Central memory CD8-positive, alpha-beta T cell (primary cell): ENCODE measurements at regions not wholly inside any gene's neighbourhood (a gene's known extent, or its start where the extent isn't known, plus 50 kb on each side); places are given as distances from the start of the nearest gene placed in this dataset.

Experiments
- ATAC-seq: fragments of 150-1000 bp; cut with Tn5 transposase; replicated peaks from 2 replicates; pipeline ENCODE4 v1.10.0; 2022; ENCODE audit warnings: mild to moderate bottlenecking, moderate FRiP score, moderate number of reproducible peaks; ENCODE audit not compliant: poor library complexity, severe bottlenecking; ENCODE audit errors: extremely low read depth
- DNase-seq, 2 donors: peaks; one replicate each; pipeline ENCODE4 v3.0.0; 2021; ENCODE audit warnings: low spot score in 2 of 2
- H3K27ac Mint-ChIP-seq: one replicate; pipeline ENCODE4 v1.8.0; 2022; ENCODE audit warnings: low read depth, mild to moderate bottlenecking, moderate library complexity, mixed read lengths
- H3K27me3 Mint-ChIP-seq: one replicate; pipeline ENCODE4 v1.8.0; 2022; ENCODE audit warnings: mixed read lengths
- H3K36me3 Mint-ChIP-seq: one replicate; pipeline ENCODE4 v1.8.0; 2022; ENCODE audit warnings: mild to moderate bottlenecking, moderate library complexity, mixed read lengths; ENCODE audit not compliant: insufficient read depth
- H3K4me1 Mint-ChIP-seq: one replicate; pipeline ENCODE4 v1.8.0; 2022; ENCODE audit warnings: mixed read lengths
- H3K4me3 Mint-ChIP-seq: one replicate; pipeline ENCODE4 v1.8.0; 2022; ENCODE audit warnings: mild to moderate bottlenecking, moderate library complexity, mixed read lengths
- H3K9me3 Mint-ChIP-seq: one replicate; pipeline ENCODE4 v1.8.0; 2022; ENCODE audit warnings: mixed read lengths

- Mint-ChIP-seq H3K27ac (no peak overlapping the region), H3K9me3 (no peaks in the 10 kb centered on the region), H3K4me1 (no peaks in the 10 kb centered on the region), H3K4me3 (no peak overlapping the region), H3K36me3 (no peaks in the 10 kb centered on the region), H3K27me3 (peaks cover 36% of the 10 kb centered on the region)
- no peak for ATAC-seq
- DNase-seq = no peak
Measured at GRCh38 chr6:88368071-88368787, 202.1 kb upstream of the CNR1 start.

GRCh38 chr6:88367248-88367647 is 201.1 kb upstream of the CNR1 start:
- no peaks in the 10 kb centered on the region for H3K36me3 Mint-ChIP-seq
- no peak for ATAC-seq
- H3K4me1 Mint-ChIP-seq = no peaks in the 10 kb centered on the region
- no peaks in the 10 kb centered on the region for H3K9me3 Mint-ChIP-seq
- H3K27me3 Mint-ChIP-seq = peaks cover 43% of the 10 kb centered on the region
- H3K4me3 Mint-ChIP-seq = no peak overlapping the region
- DNase-seq = no peak
- no peak overlapping the region for H3K27ac Mint-ChIP-seq

GRCh38 chr6:88366672-88367071 is 200.5 kb upstream of the CNR1 start:
- Mint-ChIP-seq H3K36me3 (no peaks in the 10 kb centered on the region), H3K9me3 (no peaks in the 10 kb centered on the region), H3K27me3 (peaks cover 37% of the 10 kb centered on the region), H3K4me1 (no peaks in the 10 kb centered on the region), H3K27ac (no peak overlapping the region), H3K4me3 (no peak overlapping the region)
- no peak for DNase-seq
- no peak for ATAC-seq

GRCh38 chr6:88365656-88366055 is 199.5 kb upstream of the CNR1 start:
- Mint-ChIP-seq H3K4me3 (no peak overlapping the region), H3K36me3 (no peaks in the 10 kb centered on the region), H3K9me3 (no peaks in the 10 kb centered on the region), H3K27me3 (peaks cover 31% of the 10 kb centered on the region), H3K27ac (no peak overlapping the region), H3K4me1 (no peaks in the 10 kb centered on the region)
- no peak for ATAC-seq
- no peak for DNase-seq

- no peak for ATAC-seq
Measured at GRCh38 chr6:88365230-88365629, 199.1 kb upstream of the CNR1 start.

GRCh38 chr6:88361754-88362153 is 195.6 kb upstream of the CNR1 start:
- peaks cover 11% of the 10 kb centered on the region for H3K27me3 Mint-ChIP-seq
- no peak overlapping the region for H3K4me3 Mint-ChIP-seq
- ATAC-seq = no peak

More at GRCh38 chr6:88365230-88365629, 199.1 kb upstream of the CNR1 start:
- Mint-ChIP-seq H3K9me3 (no peaks in the 10 kb centered on the region), H3K4me1 (no peaks in the 10 kb centered on the region), H3K4me3 (no peak overlapping the region), H3K27me3 (peaks cover 29% of the 10 kb centered on the region), H3K27ac (no peak overlapping the region), H3K36me3 (no peaks in the 10 kb centered on the region)
- no peak for DNase-seq

GRCh38 chr6:88361298-88361697 is 195.2 kb upstream of the CNR1 start:
- no peak overlapping the region for H3K4me3 Mint-ChIP-seq
- no peaks in the 10 kb centered on the region for H3K4me1 Mint-ChIP-seq
- no peak for ATAC-seq
- DNase-seq = no peak
- no peaks in the 10 kb centered on the region for H3K36me3 Mint-ChIP-seq
- no peak overlapping the region for H3K27ac Mint-ChIP-seq
- H3K27me3 Mint-ChIP-seq = peaks cover 11% of the 10 kb centered on the region
- H3K9me3 Mint-ChIP-seq = no peaks in the 10 kb centered on the region

More at GRCh38 chr6:88361754-88362153, 195.6 kb upstream of the CNR1 start:
- no peak for DNase-seq
- no peaks in the 10 kb centered on the region for H3K9me3 Mint-ChIP-seq
- no peak overlapping the region for H3K27ac Mint-ChIP-seq
- no peaks in the 10 kb centered on the region for H3K36me3 Mint-ChIP-seq
- no peaks in the 10 kb centered on the region for H3K4me1 Mint-ChIP-seq

- Mint-ChIP-seq H3K27me3 (peaks cover 11% of the 10 kb centered on the region), H3K36me3 (no peaks in the 10 kb centered on the region), H3K4me3 (no peak overlapping the region), H3K9me3 (no peaks in the 10 kb centered on the region), H3K4me1 (no peaks in the 10 kb centered on the region), H3K27ac (no peak overlapping the region)
- ATAC-seq = no peak
- no peak for DNase-seq
Measured at GRCh38 chr6:88360203-88360797, 194.2 kb upstream of the CNR1 start.

- no peak for DNase-seq
- H3K36me3 Mint-ChIP-seq = no peaks in the 10 kb centered on the region
- no peak overlapping the region for H3K27ac Mint-ChIP-seq
- H3K9me3 Mint-ChIP-seq = no peaks in the 10 kb centered on the region
- no peak for ATAC-seq
- no peaks in the 10 kb centered on the region for H3K4me1 Mint-ChIP-seq
- H3K27me3 Mint-ChIP-seq = peaks cover 11% of the 10 kb centered on the region
- H3K4me3 Mint-ChIP-seq = no peak overlapping the region
Measured at GRCh38 chr6:88359530-88360202, 193.5 kb upstream of the CNR1 start.

- H3K4me1 Mint-ChIP-seq = no peaks in the 10 kb centered on the region
- no peaks in the 10 kb centered on the region for H3K9me3 Mint-ChIP-seq
- H3K27ac Mint-ChIP-seq = no peak overlapping the region
- no peak for DNase-seq
- ATAC-seq = no peak
- H3K27me3 Mint-ChIP-seq = peaks cover 11% of the 10 kb centered on the region
- H3K4me3 Mint-ChIP-seq = no peak overlapping the region
- no peaks in the 10 kb centered on the region for H3K36me3 Mint-ChIP-seq
Measured at GRCh38 chr6:88358846-88359245, 192.7 kb upstream of the CNR1 start.

GRCh38 chr6:88349511-88349910 is 183.4 kb upstream of the CNR1 start:
- Mint-ChIP-seq H3K27me3 (peaks cover 26% of the 10 kb centered on the region), H3K9me3 (peaks cover 5% of the 10 kb centered on the region), H3K27ac (no peak overlapping the region), H3K4me1 (no peaks in the 10 kb centered on the region), H3K36me3 (no peaks in the 10 kb centered on the region), H3K4me3 (no peak overlapping the region)
- DNase-seq = no peak
- no peak for ATAC-seq

- Mint-ChIP-seq H3K27me3 (peaks cover 11% of the 10 kb centered on the region), H3K4me3 (no peak overlapping the region), H3K27ac (no peak overlapping the region), H3K36me3 (no peaks in the 10 kb centered on the region), H3K4me1 (no peaks in the 10 kb centered on the region), H3K9me3 (no peaks in the 10 kb centered on the region)
- no peak for ATAC-seq
- no peak for DNase-seq
Measured at GRCh38 chr6:88342336-88342735, 176.2 kb upstream of the CNR1 start.

- no peaks in the 10 kb centered on the region for H3K27me3 Mint-ChIP-seq
- no peak for ATAC-seq
- no peak overlapping the region for H3K4me3 Mint-ChIP-seq
- H3K27ac Mint-ChIP-seq = no peak overlapping the region
- no peaks in the 10 kb centered on the region for H3K4me1 Mint-ChIP-seq
- no peaks in the 10 kb centered on the region for H3K9me3 Mint-ChIP-seq
- no peaks in the 10 kb centered on the region for H3K36me3 Mint-ChIP-seq
- no peak for DNase-seq
Measured at GRCh38 chr6:88339761-88340160, 173.6 kb upstream of the CNR1 start.
